MM.1S (cell line): ENCODE measurements at regions not wholly inside any gene's neighbourhood (a gene's known extent, or its start where the extent isn't known, plus 50 kb on each side); places are given as distances from the start of the nearest gene placed in this dataset.

Experiments
- CTCF ChIP-seq: fragments of 300-600 bp; sonication (generic); IDR thresholded peaks from 2 replicates; pipeline ENCODE4 v1.5.1; 2016; ENCODE audit warnings: antibody characterized with exemption, low read length, mixed read lengths
- EZH2 ChIP-seq: fragments of 300-600 bp; sonication (generic); optimal IDR thresholded peaks from 2 replicates; pipeline ENCODE3; 2017; ENCODE audit warnings: low read depth, mild to moderate bottlenecking, antibody characterized with exemption, low read length, mixed read lengths
- EZH2phosphoT487 ChIP-seq: fragments of 300-600 bp; sonication (generic); IDR thresholded peaks from 2 replicates; pipeline ENCODE4 v1.6.1; 2018; ENCODE audit warnings: antibody characterized with exemption, low read length

GRCh38 chr1:70581661-70582060, 170.6 kb downstream of the CTH start:
- TF ChIP-seq CTCF (no peak), EZH2 (no peak), EZH2phosphoT487 (no peak)
